Testis (tissue), 2 donors: ENCODE measurements at regions not wholly inside any gene's neighbourhood (a gene's known extent, or its start where the extent isn't known, plus 50 kb on each side); places are given as distances from the start of the nearest gene placed in this dataset.

Source experiments
- POLR2A ChIP-seq: fragments of 450-650 bp; IDR thresholded peaks from one replicate; pipeline ENCODE4 v1.6.1; 2017; ENCODE audit warnings: antibody characterized with exemption, mild to moderate bottlenecking, moderate library complexity
- TF ChIP-seq, protein P1 (sequence below), 3 experiments: fragments of 450-650 bp in 2 of 3; fragments of 200-600 bp in 1 of 3; sonication (generic) in 1 of 3; IDR thresholded peaks; one replicate each; pipeline ENCODE4 v1.5.1; 2016 to 2019; ENCODE audit warnings: antibody characterized with exemption in 3 of 3, mild to moderate bottlenecking in 2 of 3, moderate library complexity in 1 of 3

DNA sequence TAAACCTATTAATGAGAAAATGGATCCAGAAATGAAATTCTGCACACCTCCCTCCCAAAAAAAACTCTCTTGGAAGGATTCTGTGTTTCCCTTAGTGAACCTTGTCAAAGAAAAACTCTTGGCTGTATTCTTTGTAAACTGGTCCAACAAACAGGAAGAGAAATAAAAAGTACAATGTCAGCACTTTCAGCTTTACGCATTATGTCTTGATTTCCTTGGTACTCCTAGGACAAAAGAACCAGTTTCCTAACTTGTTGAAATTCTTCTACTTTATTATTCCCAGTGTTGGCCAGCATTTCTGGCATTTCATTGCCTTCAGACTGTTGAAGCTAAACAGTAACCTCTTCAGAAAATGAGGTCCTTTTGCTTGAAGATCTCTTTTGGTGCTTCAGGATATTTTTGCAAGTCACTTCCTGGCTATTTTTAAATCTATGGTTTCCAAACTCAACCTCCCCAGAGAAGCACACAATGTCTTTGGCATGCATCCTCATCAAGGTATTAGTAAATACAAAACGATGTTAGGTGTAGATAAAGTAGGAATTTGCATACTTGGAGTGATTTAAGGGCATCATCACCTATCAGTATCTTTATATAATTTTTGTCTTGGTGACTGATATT lies 342.7 kb downstream of the AASDHPPT start:
- TF ChIP-seq, protein P1, sequence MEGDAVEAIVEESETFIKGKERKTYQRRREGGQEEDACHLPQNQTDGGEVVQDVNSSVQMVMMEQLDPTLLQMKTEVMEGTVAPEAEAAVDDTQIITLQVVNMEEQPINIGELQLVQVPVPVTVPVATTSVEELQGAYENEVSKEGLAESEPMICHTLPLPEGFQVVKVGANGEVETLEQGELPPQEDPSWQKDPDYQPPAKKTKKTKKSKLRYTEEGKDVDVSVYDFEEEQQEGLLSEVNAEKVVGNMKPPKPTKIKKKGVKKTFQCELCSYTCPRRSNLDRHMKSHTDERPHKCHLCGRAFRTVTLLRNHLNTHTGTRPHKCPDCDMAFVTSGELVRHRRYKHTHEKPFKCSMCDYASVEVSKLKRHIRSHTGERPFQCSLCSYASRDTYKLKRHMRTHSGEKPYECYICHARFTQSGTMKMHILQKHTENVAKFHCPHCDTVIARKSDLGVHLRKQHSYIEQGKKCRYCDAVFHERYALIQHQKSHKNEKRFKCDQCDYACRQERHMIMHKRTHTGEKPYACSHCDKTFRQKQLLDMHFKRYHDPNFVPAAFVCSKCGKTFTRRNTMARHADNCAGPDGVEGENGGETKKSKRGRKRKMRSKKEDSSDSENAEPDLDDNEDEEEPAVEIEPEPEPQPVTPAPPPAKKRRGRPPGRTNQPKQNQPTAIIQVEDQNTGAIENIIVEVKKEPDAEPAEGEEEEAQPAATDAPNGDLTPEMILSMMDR (IDR thresholded peaks at IDR 0.05): no peak
- TF ChIP-seq POLR2A: no peak
